Stimulated activated effector memory CD8-positive, alpha-beta T cell treated with anti-CD3 and anti-CD28 coated beads, Interleukin-12 subunit alpha, Interleukin-12 subunit beta, amount 100 ng/mL, for 72 hours (primary cell): ENCODE measurements at regions not wholly inside any gene's neighbourhood (a gene's known extent, or its start where the extent isn't known, plus 50 kb on each side); places are given as distances from the start of the nearest gene placed in this dataset.

Experiments
- ATAC-seq: fragments of 150-1000 bp; cut with Tn5 transposase; 2 replicates; pipeline ENCODE4 v1.10.0; 2021
- DNase-seq, 2 donors: peaks; one replicate each; pipeline ENCODE4 v3.0.0; 2021 to 2022; ENCODE audit warnings: low spot score in 2 of 2
- H3K27ac Mint-ChIP-seq: one replicate; pipeline ENCODE4 v1.8.0; 2022; ENCODE audit warnings: mild to moderate bottlenecking, mixed read lengths
- H3K36me3 Mint-ChIP-seq: one replicate; pipeline ENCODE4 v1.8.0; 2022; ENCODE audit warnings: mild to moderate bottlenecking, mixed read lengths
- H3K4me1 Mint-ChIP-seq: one replicate; pipeline ENCODE4 v1.8.0; 2022; ENCODE audit warnings: mixed read lengths
- H3K4me3 Mint-ChIP-seq: one replicate; pipeline ENCODE4 v1.8.0; 2022; ENCODE audit warnings: mild to moderate bottlenecking, mixed read lengths
- H3K9me3 Mint-ChIP-seq: one replicate; pipeline ENCODE4 v1.8.0; 2022; ENCODE audit warnings: mixed read lengths

- ATAC-seq (no peak), DNase-seq (no peak)
- Mint-ChIP-seq H3K36me3 (no peaks in the 10 kb centered on the region), H3K4me1 (no peaks in the 10 kb centered on the region), H3K27ac (no peak overlapping the region), H3K9me3 (no peaks in the 10 kb centered on the region), H3K4me3 (no peak overlapping the region)
Measured at GRCh38 chr12:130097798-130098255, 64.4 kb upstream of the FZD10 start.

DNA sequence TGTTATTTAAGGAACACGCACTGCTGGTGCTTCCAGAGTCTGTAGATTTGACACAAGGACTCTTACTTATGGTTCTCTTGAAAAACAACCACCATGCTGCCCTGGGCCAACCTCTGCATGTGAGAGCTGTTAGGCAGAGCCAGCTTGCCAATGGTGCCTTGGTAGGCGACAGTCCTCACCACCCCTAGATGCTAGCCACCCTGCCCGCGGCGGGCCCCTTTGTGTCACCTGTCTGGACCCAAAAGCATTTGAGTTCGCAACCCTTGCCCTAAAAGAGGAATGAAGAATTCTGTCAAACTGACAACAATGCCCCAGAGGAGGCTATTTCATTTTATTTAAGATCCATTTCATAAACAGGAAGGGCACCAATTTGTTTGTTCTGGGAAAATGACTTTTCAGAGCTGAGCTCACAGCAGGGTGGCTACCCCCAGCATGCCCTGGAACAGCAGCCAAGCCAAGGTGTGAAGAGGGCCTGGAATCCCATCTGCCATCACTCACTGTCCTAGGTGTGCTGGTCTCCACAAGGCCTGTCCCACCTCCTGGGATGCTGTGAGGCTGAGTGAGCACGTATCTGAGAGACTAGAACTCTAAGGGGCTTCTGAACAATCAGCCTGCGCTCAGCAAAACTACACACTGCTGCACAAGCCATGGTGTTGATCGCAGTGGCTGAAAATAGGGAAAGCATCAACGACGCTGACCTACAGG, 63.8 kb upstream of the FZD10 start:
- Mint-ChIP-seq H3K4me1 (no peaks in the 10 kb centered on the region), H3K36me3 (no peaks in the 10 kb centered on the region), H3K4me3 (no peak overlapping the region), H3K27ac (no peak overlapping the region), H3K9me3 (no peaks in the 10 kb centered on the region)
- ATAC-seq (no peak), DNase-seq (no peak)

- no peak overlapping the region for H3K4me3 Mint-ChIP-seq
- H3K36me3 Mint-ChIP-seq = no peaks in the 10 kb centered on the region
- DNase-seq (no peak), ATAC-seq (no peak)
- H3K27ac Mint-ChIP-seq = no peak overlapping the region
- no peaks in the 10 kb centered on the region for H3K4me1 Mint-ChIP-seq
- H3K9me3 Mint-ChIP-seq = no peaks in the 10 kb centered on the region
Measured at GRCh38 chr12:130100634-130101362, 61.5 kb upstream of the FZD10 start.

- no peak for DNase-seq
- ATAC-seq = no peak
- Mint-ChIP-seq H3K4me1 (no peaks in the 10 kb centered on the region), H3K9me3 (no peaks in the 10 kb centered on the region), H3K27ac (no peak overlapping the region), H3K36me3 (no peaks in the 10 kb centered on the region), H3K4me3 (no peak overlapping the region)
Measured at GRCh38 chr12:130101370-130101769, 60.9 kb upstream of the FZD10 start.

GRCh38 chr12:130102266-130102665, 60.0 kb upstream of the FZD10 start:
- H3K4me1 Mint-ChIP-seq = no peaks in the 10 kb centered on the region
- no peak overlapping the region for H3K4me3 Mint-ChIP-seq
- no peaks in the 10 kb centered on the region for H3K36me3 Mint-ChIP-seq
- H3K9me3 Mint-ChIP-seq = no peaks in the 10 kb centered on the region
- no peak overlapping the region for H3K27ac Mint-ChIP-seq
- DNase-seq = no peak
- ATAC-seq = no peak

DNA sequence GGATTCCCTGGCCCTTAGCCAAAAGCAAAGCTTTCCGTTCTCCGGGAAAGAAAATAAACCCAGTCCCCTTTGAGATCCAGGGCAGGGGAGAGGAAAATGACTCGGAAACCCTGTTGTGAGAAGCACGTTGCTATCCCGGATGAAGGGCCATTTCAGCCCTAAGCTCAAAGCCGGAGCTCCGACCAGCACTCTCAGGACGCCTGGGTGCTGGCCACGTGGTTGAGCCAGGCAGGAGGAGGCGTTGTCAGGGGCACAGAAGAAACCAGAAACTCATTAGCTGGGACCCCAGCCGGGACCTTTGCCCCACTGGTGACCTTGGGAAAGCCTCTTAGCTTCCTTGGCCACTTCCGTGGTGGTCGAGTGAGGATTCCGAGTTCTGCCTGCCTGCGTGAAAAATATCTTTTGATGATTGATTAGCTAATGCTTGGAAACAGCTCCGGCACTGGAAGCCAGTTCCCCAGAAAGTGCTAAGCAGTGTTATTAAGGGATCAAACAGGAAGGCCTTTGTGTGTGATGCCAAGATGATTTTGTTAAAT, 57.6 kb upstream of the FZD10 start:
- H3K4me1 Mint-ChIP-seq = no peaks in the 10 kb centered on the region
- H3K9me3 Mint-ChIP-seq = peaks cover 3% of the 10 kb centered on the region
- no peak overlapping the region for H3K4me3 Mint-ChIP-seq
- H3K27ac Mint-ChIP-seq = no peak overlapping the region
- no peaks in the 10 kb centered on the region for H3K36me3 Mint-ChIP-seq
- no peak for ATAC-seq
- no peak for DNase-seq

GRCh38 chr12:130109062-130109945, 53.0 kb upstream of the FZD10 start:
- ATAC-seq (no peak), DNase-seq (no peak)
- Mint-ChIP-seq H3K36me3 (no peaks in the 10 kb centered on the region), H3K27ac (no peak overlapping the region), H3K4me1 (no peaks in the 10 kb centered on the region), H3K4me3 (no peak overlapping the region), H3K9me3 (peaks cover 3% of the 10 kb centered on the region)

DNA sequence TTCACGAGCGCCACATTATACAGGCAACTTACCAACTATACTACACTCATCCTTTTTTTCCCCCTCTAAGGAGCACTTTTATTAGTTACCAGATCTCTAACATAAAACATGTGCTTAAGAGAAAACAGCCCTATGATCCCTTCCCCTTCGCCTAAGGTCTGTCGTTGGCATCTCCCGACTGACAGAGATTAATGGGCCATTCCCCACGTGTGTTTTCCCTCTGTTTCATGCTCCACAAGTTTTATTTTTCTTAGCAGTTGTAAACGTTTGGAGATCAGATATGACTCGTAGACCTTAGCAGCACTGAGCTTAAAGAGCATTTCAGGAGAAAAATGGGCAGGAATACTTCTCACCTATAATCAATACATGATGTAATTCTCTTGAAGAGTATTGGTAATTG, 51.4 kb upstream of the FZD10 start:
- no peak for ATAC-seq
- Mint-ChIP-seq H3K9me3 (peaks cover 3% of the 10 kb centered on the region), H3K27ac (no peak overlapping the region)

DNA sequence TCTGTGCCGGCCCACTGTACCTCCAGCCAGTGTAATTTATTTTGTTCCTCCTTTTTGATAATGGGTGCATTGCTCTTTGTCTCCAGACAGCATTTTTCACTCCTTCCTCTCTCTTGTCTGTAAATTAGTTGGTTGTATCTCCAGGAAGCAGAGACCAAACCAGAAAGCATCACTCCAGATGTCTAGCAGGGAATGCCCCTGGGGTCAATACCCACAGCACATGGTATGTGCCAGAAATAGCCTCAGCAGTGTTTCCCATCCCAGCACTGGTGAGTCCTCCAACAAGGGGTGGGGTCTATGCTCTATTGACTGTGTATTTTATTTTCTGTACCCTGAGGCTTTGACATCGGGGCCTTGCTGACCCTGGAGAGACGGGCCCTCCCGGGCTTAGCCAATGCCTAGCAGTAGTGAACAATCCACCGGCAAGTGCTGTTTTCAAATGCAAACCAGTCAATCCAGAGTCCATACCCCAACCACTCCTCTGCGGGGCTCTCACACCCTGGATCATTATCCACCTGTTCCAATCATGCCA, 50.2 kb upstream of the FZD10 start:
- Mint-ChIP-seq H3K9me3 (peaks cover 3% of the 10 kb centered on the region), H3K27ac (no peak overlapping the region), H3K36me3 (no peaks in the 10 kb centered on the region), H3K4me3 (no peak overlapping the region), H3K4me1 (no peaks in the 10 kb centered on the region)
- ATAC-seq (no peak), DNase-seq (no peak)

More for the DNA sequence above, 51.4 kb upstream of the FZD10 start:
- H3K4me1 Mint-ChIP-seq = no peaks in the 10 kb centered on the region
- no peak overlapping the region for H3K4me3 Mint-ChIP-seq
- DNase-seq = no peak
- no peaks in the 10 kb centered on the region for H3K36me3 Mint-ChIP-seq
